ENCODE measurements at regions not wholly inside any gene's neighbourhood (a gene's known extent, or its start where the extent isn't known, plus 50 kb on each side); places are given as distances from the start of the nearest gene placed in this dataset.

DNA sequence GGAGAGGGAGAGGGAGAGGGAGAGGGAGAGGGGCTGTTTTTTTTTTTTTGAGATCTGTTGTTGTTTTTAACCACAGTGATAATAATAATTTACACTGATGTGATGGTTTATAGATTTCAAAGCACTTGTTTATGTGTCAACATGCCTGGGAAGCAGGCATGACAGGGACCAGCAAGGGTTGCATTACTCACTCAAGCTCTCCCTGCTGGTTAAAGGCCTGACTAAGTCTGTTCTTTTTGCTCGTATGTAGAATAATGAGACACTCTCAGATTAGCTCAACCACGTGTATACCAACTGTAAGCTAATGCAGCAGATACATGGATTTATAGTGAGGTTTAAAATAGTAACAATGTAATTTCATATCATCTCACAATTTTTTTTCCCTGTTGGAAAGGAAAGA is 134.6 kb upstream of the BOD1L1 start:
- DNase-seq (ENCODE audit: low spot score): no peak
- no peaks in the 10 kb centered on the region for H3K9me3 Mint-ChIP-seq (ENCODE audit: unreplicated experiment)
- H3K27ac Mint-ChIP-seq (ENCODE audit: unreplicated experiment): no peak overlapping the region
- H3K4me3 Mint-ChIP-seq (ENCODE audit: unreplicated experiment): no peak overlapping the region
- TF ChIP-seq, protein P1, sequence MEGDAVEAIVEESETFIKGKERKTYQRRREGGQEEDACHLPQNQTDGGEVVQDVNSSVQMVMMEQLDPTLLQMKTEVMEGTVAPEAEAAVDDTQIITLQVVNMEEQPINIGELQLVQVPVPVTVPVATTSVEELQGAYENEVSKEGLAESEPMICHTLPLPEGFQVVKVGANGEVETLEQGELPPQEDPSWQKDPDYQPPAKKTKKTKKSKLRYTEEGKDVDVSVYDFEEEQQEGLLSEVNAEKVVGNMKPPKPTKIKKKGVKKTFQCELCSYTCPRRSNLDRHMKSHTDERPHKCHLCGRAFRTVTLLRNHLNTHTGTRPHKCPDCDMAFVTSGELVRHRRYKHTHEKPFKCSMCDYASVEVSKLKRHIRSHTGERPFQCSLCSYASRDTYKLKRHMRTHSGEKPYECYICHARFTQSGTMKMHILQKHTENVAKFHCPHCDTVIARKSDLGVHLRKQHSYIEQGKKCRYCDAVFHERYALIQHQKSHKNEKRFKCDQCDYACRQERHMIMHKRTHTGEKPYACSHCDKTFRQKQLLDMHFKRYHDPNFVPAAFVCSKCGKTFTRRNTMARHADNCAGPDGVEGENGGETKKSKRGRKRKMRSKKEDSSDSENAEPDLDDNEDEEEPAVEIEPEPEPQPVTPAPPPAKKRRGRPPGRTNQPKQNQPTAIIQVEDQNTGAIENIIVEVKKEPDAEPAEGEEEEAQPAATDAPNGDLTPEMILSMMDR (IDR thresholded peaks at IDR 0.05; ENCODE audit: unreplicated experiment): no peak
- peaks cover 4% of the 10 kb centered on the region for H3K36me3 Mint-ChIP-seq (ENCODE audit: low read depth, unreplicated experiment)
- peaks cover 1% of the 10 kb centered on the region for H3K27me3 Mint-ChIP-seq (ENCODE audit: unreplicated experiment)
- no peaks in the 10 kb centered on the region for H3K4me1 Mint-ChIP-seq (ENCODE audit: unreplicated experiment)

DNA sequence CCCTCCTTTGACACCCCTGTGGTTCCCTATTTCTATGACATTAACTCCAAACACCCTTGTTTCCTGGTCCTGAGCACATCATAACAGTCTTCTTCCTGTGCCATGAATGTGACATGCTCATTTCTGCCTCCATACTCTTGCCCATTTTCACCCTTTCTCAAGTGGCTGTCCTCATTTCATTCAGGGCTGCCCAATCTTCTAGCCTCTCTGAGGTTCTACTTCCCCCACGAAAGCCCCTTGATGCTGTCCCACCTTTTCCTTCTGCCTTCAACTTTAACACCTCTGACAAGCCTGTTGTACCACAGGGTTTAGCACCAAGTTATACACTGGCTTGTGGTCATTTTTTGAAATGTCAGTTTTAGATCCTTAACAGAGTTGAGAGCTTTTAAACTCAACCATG is 136.2 kb upstream of the BOD1L1 start:
- Mint-ChIP-seq H3K36me3 (ENCODE audit: low read depth, unreplicated experiment) (peaks cover 4% of the 10 kb centered on the region), H3K27me3 (ENCODE audit: unreplicated experiment) (peaks cover under 1% of the 10 kb centered on the region), H3K27ac (ENCODE audit: unreplicated experiment) (no peak overlapping the region), H3K4me1 (ENCODE audit: unreplicated experiment) (no peaks in the 10 kb centered on the region), H3K9me3 (ENCODE audit: unreplicated experiment) (no peaks in the 10 kb centered on the region), H3K4me3 (ENCODE audit: unreplicated experiment) (no peak overlapping the region)
- TF ChIP-seq, protein P1 (IDR thresholded peaks at IDR 0.05; ENCODE audit: unreplicated experiment): no peak
- DNase-seq (ENCODE audit: low spot score): no peak

DNA sequence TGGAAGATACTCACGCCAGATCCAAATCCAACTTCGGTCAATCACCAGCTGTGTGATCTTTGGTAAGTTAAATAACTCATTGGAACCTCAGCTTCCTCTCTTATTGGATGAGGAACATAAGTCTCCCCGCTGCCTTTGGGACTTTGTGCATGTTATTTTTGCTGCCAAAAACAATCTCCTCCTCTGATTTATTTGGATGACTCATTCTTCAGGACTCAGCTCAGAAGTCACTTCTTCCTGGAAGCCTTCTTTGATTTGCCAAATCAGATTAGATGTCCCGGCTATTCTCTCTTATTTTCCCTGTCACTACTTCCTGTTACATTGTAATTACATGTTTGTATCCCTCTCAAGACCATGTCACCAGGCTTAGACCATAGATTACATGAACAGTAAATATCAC is 138.0 kb upstream of the BOD1L1 start:
- peaks cover 4% of the 10 kb centered on the region for H3K36me3 Mint-ChIP-seq (ENCODE audit: low read depth, unreplicated experiment)
- H3K27me3 Mint-ChIP-seq (ENCODE audit: unreplicated experiment): no peaks in the 10 kb centered on the region
- no peaks in the 10 kb centered on the region for H3K9me3 Mint-ChIP-seq (ENCODE audit: unreplicated experiment)
- DNase-seq (ENCODE audit: low spot score): no peak
- no peak overlapping the region for H3K27ac Mint-ChIP-seq (ENCODE audit: unreplicated experiment)
- TF ChIP-seq, protein P1 (IDR thresholded peaks at IDR 0.05; ENCODE audit: unreplicated experiment): no peak
- no peaks in the 10 kb centered on the region for H3K4me1 Mint-ChIP-seq (ENCODE audit: unreplicated experiment)
- no peak overlapping the region for H3K4me3 Mint-ChIP-seq (ENCODE audit: unreplicated experiment)

DNA sequence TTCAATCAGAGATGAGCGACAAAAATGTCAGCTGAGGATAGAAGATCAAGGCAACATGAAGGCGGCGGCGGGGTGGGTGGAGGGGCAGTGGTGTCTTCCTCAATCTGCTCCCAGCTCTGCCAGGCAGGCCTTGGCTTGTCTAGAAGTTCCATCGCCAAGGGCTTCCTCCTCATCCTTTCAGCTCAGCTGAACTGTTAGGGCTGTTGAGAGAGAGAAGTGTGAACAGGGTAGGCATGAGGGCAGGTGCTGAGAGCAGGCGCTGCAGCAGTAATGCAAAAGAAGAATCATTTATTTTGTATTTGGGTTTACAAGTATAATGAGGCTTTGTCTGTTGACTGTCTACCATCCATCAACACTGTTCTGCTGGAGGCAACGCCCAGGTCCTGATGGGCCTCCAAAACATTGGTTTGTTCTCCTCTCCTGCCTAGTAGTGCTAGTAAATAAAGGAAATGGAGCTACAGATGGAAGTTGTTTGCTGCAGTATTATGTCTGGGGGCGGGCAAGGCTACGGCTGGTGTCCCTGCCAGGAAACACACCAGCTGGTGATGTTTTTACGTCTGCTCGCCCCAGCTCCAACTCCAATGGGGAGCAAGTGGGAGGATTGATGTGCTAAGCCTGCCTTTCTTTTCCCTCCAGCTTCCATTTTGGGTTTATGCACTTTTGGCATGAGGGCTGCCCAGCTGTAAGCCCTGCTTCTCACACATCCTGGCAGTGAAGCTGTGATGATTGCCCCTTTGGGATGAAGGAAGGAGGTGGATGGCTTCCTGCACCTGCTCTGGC is 139.4 kb upstream of the BOD1L1 start:
- peaks cover 4% of the 10 kb centered on the region for H3K36me3 Mint-ChIP-seq (ENCODE audit: low read depth, unreplicated experiment)
- H3K27me3 Mint-ChIP-seq (ENCODE audit: unreplicated experiment): no peaks in the 10 kb centered on the region
- H3K9me3 Mint-ChIP-seq (ENCODE audit: unreplicated experiment): no peaks in the 10 kb centered on the region
- no peak for DNase-seq (ENCODE audit: low spot score)
- TF ChIP-seq, protein P1 (IDR thresholded peaks at IDR 0.05; ENCODE audit: unreplicated experiment): no peak
- H3K4me1 Mint-ChIP-seq (ENCODE audit: unreplicated experiment): no peaks in the 10 kb centered on the region
- H3K27ac Mint-ChIP-seq (ENCODE audit: unreplicated experiment): no peak overlapping the region
- H3K4me3 Mint-ChIP-seq (ENCODE audit: unreplicated experiment): no peak overlapping the region

DNA sequence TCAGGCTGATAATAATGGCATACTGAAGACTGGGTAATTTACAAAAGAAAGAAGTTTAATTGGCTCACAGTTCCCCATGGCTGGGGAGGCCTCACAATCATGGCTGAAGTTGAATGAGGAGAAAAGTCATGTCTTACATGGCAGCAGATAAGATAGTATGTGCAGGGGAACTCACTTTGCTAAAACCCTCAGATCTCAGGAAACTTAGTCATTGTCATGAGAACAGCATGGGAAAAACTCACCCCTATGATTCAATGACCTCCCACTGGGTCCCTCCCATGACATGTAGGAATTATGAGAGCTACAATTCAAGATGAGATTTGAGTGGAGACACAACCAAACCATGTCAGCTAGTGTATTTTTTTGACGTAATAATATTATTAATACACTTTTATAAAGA is 149.8 kb upstream of the BOD1L1 start:
- TF ChIP-seq, protein P1 (IDR thresholded peaks at IDR 0.05; ENCODE audit: unreplicated experiment): no peak
- DNase-seq (ENCODE audit: low spot score): no peak
- H3K9me3 Mint-ChIP-seq (ENCODE audit: unreplicated experiment): no peaks in the 10 kb centered on the region
- no peak overlapping the region for H3K4me3 Mint-ChIP-seq (ENCODE audit: unreplicated experiment)
- H3K27ac Mint-ChIP-seq (ENCODE audit: unreplicated experiment): no peak overlapping the region
- no peaks in the 10 kb centered on the region for H3K4me1 Mint-ChIP-seq (ENCODE audit: unreplicated experiment)
- no peaks in the 10 kb centered on the region for H3K36me3 Mint-ChIP-seq (ENCODE audit: low read depth, unreplicated experiment)
- no peaks in the 10 kb centered on the region for H3K27me3 Mint-ChIP-seq (ENCODE audit: unreplicated experiment)
